VCaP (cell line): ENCODE measurements at regions not wholly inside any gene's neighbourhood (a gene's known extent, or its start where the extent isn't known, plus 50 kb on each side); places are given as distances from the start of the nearest gene placed in this dataset.

Experiments
- H3K27ac ChIP-seq: fragments of 450-650 bp; 2 replicates; pipeline ENCODE4 v1.5.1; 2017
- TF ChIP-seq, protein P1 (sequence below): fragments of 450-650 bp; conservative IDR thresholded peaks from 2 replicates; pipeline ENCODE4 v1.5.1; 2017; ENCODE audit warnings: mild to moderate bottlenecking, moderate library complexity

DNA sequence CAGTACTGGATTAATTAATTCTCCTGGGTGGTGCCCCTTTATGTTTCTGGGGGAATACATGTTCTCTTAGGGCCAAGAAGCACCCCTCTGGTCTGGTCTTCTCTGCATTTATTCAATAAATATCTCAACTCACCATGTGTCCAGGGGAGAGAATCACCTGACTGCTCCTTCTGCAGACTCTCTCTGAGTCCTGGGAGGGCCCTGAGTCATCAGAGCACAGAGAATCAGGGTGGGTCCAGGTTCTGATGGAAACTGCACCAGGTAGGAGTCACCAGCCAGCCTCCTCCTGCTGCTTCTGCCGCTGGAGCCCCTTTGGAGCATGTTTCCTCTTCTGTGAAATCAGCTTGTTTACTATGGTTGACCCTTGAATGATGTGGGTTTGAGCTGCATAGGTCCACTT, 107.7 kb upstream of the PLET1 start:
- TF ChIP-seq, protein P1, sequence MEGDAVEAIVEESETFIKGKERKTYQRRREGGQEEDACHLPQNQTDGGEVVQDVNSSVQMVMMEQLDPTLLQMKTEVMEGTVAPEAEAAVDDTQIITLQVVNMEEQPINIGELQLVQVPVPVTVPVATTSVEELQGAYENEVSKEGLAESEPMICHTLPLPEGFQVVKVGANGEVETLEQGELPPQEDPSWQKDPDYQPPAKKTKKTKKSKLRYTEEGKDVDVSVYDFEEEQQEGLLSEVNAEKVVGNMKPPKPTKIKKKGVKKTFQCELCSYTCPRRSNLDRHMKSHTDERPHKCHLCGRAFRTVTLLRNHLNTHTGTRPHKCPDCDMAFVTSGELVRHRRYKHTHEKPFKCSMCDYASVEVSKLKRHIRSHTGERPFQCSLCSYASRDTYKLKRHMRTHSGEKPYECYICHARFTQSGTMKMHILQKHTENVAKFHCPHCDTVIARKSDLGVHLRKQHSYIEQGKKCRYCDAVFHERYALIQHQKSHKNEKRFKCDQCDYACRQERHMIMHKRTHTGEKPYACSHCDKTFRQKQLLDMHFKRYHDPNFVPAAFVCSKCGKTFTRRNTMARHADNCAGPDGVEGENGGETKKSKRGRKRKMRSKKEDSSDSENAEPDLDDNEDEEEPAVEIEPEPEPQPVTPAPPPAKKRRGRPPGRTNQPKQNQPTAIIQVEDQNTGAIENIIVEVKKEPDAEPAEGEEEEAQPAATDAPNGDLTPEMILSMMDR = no peak
- no peak overlapping the region for H3K27ac ChIP-seq

DNA sequence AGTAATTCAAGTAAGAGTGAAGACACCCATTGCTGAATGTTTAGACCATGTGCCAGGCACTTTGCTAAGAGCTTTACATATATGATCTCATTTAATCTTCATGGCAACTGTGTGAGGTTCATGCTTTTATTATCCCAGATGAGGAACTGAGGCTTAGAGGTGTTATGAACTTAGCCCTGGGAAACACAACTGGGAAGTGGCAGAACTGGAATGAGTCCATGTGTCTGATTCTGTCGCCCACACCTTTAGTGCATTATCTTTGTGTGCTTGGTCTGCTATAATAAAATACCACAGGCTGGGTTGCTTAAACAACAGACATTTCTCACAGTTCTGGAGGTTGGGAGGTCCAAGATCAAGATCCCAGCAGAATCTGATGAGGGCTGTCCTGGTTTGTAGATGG, 108.7 kb upstream of the PLET1 start:
- TF ChIP-seq, protein P1 = no peak

DNA sequence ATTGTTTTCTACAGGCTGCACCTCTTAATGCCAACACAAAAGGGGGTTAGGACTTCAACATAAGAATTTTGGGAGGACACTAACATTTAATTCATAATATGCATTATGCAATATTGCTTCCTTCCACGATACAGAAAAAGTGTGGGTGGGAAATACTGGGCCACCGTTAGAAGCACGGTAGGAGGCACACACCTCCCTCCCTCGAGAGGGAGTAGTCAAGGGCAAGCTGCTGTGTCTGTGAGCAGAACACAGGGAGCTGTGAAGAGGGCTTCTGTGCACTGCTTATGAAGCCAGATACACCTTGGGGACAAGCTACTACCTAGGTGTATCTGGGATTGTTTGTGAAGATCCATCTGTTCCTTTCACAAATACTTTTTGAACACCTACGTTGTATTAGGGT, 109.3 kb upstream of the PLET1 start:
- TF ChIP-seq, protein P1 = no peak
- H3K27ac ChIP-seq = no peak overlapping the region

More for the DNA sequence above, 108.7 kb upstream of the PLET1 start:
- H3K27ac ChIP-seq = no peak overlapping the region

DNA sequence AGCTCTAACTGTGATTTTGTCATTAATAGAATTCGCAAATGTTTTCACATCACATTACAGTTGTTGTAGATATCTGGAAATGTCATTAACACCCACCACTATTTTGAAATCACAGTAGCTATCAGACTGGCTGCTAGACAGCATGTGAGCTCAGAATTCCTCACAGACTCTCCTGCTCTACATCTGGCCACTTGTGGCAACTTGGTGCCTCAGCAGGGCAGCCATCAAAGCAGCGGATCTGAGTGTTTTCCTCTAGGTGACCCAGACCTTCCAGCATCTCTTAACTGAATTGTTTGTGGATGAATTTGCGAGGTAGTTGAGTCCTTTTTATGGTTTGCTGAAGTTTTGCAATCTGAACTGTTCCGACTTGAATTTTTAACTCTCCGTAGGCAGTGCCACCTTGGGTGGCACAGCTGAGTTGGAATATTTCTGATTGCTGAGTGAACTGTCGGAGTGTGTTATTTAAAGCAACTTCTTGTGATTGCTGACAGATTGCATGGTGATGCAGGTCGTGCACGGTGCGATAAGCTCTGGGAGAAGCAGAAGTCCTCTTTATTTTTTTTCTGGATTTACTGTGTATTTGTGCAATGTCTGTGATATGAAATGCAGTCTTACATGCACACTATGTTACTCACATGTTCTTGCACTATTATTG, 114.0 kb upstream of the PLET1 start:
- H3K27ac ChIP-seq = no peak overlapping the region
- TF ChIP-seq, protein P1 = no peak

DNA sequence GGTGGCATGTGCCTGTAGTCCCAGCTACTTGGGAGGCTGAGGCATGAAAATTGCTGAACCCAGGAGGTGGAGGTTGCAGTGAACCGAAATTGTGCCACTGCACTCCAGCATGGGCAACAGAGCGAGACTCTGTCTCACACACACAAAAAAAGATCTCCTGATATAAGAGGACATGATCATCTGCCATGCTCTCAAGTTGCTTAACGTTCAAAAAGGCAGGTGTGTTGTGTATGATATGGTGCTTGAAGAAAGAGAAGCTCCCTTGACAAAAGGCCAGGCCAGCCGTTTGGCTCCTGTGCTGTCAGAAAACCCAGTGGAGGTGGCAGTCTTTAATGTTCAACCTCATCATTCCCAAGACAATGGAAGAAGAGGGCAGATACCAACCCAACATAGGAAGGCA, 117.3 kb upstream of the PLET1 start:
- no peak overlapping the region for H3K27ac ChIP-seq
- TF ChIP-seq, protein P1 = no peak

DNA sequence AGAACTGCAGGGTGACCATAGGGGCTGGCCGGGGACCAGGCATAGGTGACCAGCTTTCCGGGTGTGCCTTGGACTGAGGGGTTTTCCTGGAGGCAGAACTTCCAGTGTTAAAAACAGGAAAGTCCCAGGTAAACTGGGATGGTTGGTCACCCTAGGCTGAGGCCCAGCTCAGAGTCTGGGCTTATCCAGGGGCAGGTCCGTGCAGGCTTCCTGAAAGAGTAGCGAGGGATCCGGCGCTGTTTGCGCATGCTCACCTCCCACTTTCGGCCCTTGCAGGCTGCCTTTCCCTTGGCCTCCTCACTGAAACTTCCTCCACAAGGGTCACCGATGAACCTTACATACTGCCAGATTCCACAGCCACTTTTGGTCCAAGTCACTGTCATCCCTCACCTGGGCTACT, 119.8 kb upstream of the PLET1 start:
- TF ChIP-seq, protein P1 = no peak
- H3K27ac ChIP-seq = no peak overlapping the region

DNA sequence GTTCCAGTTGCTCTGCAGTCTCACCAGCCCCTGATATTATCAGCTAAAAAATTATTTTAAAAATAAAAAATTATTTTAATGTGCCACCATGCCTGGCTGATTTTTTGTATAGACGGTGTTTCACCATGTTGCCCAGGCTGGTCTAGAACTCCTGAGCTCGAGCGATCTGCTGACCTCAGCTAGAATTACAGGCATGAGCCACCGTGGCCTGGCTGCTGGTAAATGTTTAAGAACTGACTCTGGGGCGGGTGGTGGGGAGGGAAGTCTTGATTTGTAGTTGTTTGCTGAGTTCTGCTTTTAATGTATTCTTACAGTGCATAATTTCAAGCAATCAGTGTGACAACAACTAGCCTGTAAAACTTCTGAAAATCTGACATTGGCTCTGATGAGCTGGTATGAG, 120.9 kb upstream of the PLET1 start:
- TF ChIP-seq, protein P1 = no peak
- no peak overlapping the region for H3K27ac ChIP-seq
